GM19438 (cell line): ENCODE measurements at regions not wholly inside any gene's neighbourhood (a gene's known extent, or its start where the extent isn't known, plus 50 kb on each side); places are given as distances from the start of the nearest gene placed in this dataset.

Source experiments
- ATAC-seq: cut with Tn5 transposase; IDR thresholded peaks from one replicate; pipeline ENCODE4 v1.9.1; 2021; ENCODE audit warnings: low read depth; ENCODE audit not compliant: unreplicated experiment

- ATAC-seq = no peak
Measured at GRCh38 chr13:108006619-108007018, 208.7 kb downstream of the LIG4 start.

DNA sequence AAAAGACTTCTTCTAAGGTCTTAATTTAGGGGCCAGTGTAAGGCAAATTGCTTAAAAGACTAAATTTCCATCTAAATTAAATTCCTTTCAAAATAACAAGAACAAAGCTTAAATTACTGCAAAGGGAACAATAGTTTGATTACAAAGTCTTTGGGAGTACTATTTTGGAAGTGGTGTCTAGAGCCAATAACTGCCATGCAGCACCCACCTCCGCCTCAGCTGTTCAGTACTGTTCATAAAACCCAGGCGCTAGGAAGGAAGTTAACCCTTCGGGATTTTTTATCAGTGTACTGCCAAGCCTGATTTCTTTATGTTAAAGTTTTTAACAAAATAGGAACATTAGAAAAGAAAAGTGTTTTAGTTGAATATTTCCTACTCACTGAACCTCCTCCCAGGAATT, 210.1 kb downstream of the LIG4 start:
- no peak for ATAC-seq

- no peak for ATAC-seq
Measured at GRCh38 chr13:108003626-108004025, 211.7 kb downstream of the LIG4 start.

GRCh38 chr13:108000998-108001397, 214.3 kb downstream of the LIG4 start:
- no peak for ATAC-seq

- ATAC-seq = no peak
Measured at GRCh38 chr13:107999751-108000150, 215.6 kb downstream of the LIG4 start.

DNA sequence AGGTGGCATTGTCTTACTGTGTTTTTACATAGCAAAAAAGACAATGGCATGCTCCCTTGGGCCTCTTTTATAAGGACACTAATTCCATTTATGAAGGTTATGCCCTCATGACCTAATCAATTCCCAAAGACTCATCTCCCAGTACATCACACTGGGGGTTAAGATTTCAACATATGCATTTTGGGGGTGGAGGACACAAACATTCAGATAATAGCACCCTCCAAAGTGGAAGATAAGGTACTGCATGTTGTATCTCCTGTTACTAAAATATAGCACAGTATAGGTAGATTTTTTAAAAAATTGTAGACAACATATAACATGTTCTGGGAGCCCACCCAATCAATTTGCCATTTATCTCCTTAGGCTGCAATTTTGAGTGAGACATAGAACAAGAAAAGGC, 221.2 kb downstream of the LIG4 start:
- no peak for ATAC-seq

DNA sequence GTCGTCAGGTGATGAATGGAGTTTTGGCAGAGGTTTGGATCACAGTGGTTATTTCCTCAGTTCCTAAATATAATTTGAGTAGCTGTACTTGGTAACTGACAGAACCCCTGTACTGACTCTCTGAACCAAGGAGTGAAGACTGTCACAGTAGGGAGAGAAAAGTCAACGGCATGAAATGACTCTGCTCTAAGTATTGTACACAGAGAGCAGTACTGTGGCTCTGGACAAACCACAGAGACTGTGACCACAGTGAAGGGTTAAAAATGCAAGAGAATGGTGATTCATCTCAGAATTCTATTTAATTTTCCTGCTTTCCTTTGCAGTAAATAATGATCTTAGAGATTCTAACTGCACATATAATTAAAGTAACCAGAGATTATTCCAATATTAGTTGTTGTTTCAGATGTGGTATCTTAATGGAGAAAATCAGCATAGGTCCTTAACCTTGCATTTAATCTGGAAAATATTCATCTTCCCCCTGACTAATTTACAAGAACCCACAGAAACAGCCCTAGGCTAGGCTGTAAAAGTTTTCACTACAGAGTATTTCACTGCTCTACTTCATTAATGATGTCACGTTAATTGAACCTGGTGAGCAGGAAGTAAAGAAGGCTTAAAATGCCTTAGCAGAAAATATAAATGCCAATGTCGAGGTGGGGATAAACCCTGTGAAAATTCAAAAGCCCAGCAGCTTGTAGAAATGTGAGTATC, 221.9 kb downstream of the LIG4 start:
- ATAC-seq = no peak

DNA sequence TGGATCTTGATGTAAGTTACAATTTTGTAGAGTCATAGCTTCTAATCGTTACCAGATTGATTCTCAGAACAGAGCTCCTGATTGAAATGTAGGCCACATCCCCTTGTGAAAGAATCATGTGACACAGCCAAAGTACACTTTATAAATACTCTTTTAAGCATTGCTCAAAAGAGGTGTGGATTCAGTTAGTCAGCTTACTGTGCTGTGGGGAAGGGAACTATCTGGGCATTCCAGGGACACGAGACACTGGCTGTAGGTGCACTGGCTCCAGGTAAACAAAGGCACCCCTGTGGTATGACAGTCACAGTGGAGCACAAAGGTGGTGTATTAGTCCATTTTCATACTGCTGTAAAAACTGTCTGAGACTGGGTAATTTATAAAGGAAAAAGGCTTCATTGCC, 222.8 kb downstream of the LIG4 start:
- no peak for ATAC-seq

GRCh38 chr13:107977071-107977574, 238.2 kb downstream of the LIG4 start:
- ATAC-seq = no peak

GRCh38 chr13:107976628-107977027, 238.7 kb downstream of the LIG4 start:
- no peak for ATAC-seq

DNA sequence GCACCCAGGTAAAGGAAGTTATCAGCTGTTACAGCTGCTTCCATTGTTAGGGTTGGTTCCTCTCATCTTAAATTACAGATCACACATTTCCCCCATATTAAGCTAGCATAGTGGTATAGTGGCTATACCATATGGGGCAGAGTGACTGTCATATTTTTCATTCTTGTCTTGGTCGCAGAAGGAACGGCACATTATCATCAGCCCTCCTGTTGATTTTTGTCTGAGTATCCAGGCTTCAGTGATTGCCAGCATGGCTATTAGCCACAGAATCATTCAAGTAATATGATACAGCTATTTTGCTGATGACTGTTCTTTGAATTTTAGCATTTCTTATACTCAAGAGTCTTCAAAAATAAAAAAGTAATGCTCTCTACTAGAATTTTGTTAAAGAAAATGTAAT, 240.9 kb downstream of the LIG4 start:
- ATAC-seq = no peak

- no peak for ATAC-seq
Measured at GRCh38 chr13:107969546-107969945, 245.8 kb downstream of the LIG4 start.

- no peak for ATAC-seq
Measured at GRCh38 chr13:107968470-107968869, 246.9 kb downstream of the LIG4 start.

DNA sequence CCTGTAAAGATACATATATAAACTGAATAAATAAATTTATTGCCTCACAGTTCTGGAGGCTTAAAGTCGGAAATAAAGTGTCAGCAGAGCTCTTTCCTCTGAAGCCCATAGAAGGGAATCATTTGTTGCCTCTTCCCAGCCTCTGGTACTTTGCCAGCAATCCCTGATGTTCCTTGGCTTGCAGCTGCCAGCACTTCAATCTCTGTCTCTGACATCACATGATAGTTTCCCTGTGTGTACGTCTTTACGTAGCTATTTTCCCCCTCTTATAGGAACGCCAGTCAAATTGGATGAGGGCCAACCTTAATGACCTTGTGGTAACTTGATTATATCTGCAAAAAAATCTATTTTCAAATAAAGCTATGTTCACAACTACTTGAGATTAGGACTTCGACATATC, 250.9 kb downstream of the LIG4 start:
- ATAC-seq = no peak

DNA sequence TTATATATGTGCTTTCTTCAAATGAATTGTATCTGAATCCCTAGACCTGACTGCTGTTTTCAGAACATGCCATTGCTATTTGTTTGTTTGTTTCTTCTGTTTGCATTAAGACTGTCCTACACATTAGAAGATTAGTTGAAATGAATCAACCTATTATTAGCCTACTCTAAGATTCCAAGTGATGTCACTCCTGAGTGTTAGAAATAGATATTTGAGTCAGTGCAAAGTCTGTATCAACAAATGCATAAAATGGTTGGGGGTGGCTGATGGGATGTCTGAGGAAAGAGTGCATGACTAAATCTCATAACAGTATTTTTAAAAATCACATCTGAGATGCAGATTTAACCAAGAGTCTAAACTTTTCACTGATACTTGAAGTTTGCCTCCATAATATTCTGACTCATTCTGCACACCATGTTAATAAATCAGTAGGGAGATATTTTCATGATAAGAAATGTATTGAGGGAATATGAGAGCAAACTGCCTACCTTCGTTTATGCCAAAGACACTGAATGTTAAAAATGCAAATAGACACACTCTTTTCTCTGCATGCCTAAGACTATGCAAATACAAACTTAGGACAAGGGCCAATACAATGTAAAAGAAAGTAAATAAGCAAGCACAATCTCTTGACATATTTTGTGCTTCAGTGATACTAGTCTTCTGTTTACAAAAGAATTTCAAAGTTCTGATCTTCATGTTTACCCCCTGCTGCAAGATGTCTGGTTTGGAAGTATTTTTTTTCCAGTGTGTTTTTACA, 253.3 kb downstream of the LIG4 start:
- ATAC-seq = no peak

DNA sequence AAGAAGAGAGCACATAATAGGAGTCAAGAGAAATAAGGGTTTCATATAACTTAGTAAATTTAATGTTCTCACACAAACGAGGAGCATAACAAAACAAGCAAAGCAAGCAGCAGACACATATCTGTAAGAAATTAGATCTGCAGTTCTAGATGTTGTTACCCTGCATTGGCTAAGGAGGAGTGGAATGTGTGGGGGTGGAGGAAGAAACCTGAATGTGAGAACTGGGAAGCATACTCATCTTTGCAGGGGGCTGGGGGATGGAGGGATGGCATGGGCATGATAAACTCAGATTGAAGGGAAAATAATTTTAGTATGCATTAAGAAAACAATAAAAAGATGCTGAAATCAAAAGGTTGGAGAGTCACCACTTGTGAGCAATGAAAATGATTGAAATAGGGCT, 255.0 kb downstream of the LIG4 start:
- no peak for ATAC-seq

GRCh38 chr13:107956889-107957288, 258.4 kb downstream of the LIG4 start:
- ATAC-seq = no peak

- no peak for ATAC-seq
Measured at GRCh38 chr13:107942030-107942617, 273.2 kb downstream of the LIG4 start.

DNA sequence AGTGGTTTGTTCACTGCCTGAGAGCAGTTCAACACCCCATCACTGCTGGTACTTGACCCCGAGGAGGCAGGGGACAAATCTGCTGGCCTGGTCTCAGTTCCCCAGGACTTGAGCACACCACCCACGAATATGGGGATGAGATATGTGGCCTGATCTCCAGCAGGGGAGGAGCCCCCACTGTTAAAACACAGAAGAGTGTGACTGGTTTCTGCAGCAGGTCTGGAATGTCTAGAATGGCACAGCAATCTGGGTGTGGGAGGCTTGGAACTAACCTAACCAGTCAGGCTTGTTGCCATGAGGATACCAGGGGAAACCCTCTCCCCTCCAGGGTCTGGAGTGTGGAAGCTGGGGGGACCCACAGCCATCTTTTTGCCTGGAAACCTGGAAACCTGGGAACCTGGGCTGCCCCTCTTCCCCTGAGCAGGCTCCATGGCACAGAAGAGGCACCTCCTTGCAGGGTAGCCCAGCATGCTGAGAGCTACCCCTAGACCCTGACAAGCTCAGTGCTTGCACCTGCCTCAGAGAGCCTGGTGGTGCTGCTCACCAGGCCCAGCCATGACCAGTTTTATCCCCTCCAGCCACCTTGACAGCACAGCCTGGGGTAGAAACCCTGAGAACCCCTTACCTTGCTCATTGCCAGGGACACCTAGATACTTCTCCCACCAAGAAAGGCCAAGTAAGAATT, 273.8 kb downstream of the LIG4 start:
- no peak for ATAC-seq

DNA sequence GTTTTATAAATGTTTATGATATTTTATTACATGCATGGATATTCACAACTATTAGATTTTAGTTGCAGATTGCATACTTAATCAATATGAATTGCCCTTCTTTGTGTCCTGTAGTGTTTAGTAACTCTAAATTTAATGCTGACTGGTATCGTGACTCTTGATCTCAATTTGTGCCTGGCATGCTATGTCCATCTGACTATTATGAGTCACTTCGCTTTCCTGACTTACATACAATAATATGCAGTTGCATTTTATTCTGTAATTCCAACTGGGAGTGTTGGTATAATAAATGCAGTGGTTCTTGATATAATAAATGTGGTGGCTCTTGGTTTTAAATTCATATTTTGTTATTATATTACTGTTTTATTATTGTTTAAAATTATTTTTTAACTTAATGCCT, 277.5 kb downstream of the LIG4 start:
- no peak for ATAC-seq

DNA sequence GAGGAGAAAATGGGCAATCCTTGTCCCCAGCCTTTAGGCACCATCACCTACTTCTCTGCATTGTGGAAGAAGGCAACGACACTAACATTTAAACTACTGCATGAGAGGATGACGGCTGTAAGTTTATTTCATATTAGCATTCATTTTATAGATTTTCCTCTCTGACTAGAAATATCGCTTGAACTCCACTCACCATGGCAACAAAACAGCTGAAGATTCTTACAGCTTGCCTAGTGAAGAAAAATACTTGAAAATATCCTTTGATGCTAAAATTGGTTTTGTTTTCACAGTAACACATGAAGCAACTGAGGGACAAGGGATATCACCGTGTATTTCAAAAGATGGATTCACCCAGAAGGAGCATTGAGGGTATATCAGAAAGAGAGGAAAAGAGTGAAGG, 284.3 kb downstream of the LIG4 start:
- no peak for ATAC-seq
